ENCODE measurements at regions not wholly inside any gene's neighbourhood (a gene's known extent, or its start where the extent isn't known, plus 50 kb on each side); places are given as distances from the start of the nearest gene placed in this dataset.

DNA sequence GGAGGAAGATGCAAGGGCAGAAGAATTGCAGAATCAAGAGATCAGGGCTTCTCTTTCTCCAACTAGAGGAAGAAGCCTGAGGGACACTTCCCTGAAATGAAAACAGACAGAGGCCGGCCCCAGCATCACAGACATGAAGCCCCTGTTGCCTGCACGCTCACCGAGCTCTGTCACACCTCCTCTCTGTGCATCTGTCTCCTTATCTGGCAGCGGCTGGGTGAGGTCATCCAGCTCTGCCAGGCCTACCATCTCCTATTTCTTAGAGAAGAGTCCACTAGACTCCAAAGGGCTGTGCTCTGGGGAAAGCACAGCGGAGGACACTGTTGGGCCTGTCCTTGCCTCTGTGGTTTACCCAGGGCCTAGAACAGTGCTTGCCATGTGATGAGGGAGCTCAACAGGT, 71.9 kb upstream of the MLN start:
- TF ChIP-seq, protein P1, sequence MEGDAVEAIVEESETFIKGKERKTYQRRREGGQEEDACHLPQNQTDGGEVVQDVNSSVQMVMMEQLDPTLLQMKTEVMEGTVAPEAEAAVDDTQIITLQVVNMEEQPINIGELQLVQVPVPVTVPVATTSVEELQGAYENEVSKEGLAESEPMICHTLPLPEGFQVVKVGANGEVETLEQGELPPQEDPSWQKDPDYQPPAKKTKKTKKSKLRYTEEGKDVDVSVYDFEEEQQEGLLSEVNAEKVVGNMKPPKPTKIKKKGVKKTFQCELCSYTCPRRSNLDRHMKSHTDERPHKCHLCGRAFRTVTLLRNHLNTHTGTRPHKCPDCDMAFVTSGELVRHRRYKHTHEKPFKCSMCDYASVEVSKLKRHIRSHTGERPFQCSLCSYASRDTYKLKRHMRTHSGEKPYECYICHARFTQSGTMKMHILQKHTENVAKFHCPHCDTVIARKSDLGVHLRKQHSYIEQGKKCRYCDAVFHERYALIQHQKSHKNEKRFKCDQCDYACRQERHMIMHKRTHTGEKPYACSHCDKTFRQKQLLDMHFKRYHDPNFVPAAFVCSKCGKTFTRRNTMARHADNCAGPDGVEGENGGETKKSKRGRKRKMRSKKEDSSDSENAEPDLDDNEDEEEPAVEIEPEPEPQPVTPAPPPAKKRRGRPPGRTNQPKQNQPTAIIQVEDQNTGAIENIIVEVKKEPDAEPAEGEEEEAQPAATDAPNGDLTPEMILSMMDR (conservative IDR thresholded peaks at IDR 0.05; ENCODE audit: low read length) = no peak
- TF ChIP-seq EZH2phosphoT487 (IDR thresholded peaks at IDR 0.05; ENCODE audit: borderline replicate concordance, low read depth, low read length) = no peak
